DMS114 treated with DMSO at 0.1 percent for 48 hours (cell line): ENCODE measurements at regions not wholly inside any gene's neighbourhood (a gene's known extent, or its start where the extent isn't known, plus 50 kb on each side); places are given as distances from the start of the nearest gene placed in this dataset.
"Not testable (repeated sequence)": the region's sequence is repeated elsewhere in the genome, so short reads cannot be mapped to it uniquely, and the experiment has no call there.

Experiments used
- DNase-seq: peaks from one replicate; lab custom pipeline; 2025; ENCODE audit not compliant: unreplicated experiment; lab: John Stamatoyannopoulos, UW

GRCh38 chr13:63829609-63830008 lies 2414.0 kb upstream of the PCDH20 start:
- DNase-seq = not testable (repeated sequence)

GRCh38 chr13:63821785-63822184 lies 2406.1 kb upstream of the PCDH20 start:
- DNase-seq = not testable (repeated sequence)

GRCh38 chr13:63811428-63812004 lies 2395.9 kb upstream of the PCDH20 start:
- not testable (repeated sequence) for DNase-seq

DNA sequence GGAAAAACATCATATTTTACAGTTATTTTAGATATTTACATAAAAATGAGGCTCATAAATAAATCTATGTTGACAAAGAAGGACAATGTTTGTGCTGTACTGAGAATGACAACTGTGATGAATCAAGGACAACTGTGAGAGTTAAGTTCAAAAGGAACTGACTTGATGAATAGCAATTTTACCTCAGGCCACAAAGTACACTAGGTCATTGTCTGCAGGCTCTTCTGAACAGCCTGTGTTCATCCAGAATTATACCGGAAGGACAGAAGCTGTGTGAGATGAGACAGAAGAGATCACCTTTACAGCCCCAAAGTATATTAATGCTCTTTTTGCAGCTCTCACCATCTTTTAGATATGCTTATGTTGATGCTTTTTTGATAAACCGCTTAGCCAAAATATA lies 2375.5 kb upstream of the PCDH20 start:
- not testable (repeated sequence) for DNase-seq

GRCh38 chr13:63774133-63774532 lies 2358.5 kb upstream of the PCDH20 start:
- DNase-seq = no peak

DNA sequence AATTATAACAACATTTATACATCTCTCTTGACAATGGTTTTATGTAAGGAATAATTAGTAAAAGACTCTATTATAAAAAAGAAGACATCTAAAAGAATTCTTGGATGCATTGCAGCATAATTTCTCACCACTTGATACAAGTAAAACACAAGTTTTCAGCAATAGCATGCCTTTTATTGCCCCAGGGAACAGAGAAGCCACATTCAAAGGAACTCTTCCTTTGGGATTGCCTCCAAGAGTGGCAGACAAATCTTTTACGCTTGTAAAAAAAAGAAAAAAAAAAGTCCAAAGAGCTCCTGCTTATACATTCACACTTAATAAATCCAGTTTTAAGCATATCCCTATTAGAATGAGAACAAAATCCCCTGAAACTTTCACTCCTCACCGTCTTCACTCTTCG lies 2357.8 kb upstream of the PCDH20 start:
- DNase-seq = no peak

DNA sequence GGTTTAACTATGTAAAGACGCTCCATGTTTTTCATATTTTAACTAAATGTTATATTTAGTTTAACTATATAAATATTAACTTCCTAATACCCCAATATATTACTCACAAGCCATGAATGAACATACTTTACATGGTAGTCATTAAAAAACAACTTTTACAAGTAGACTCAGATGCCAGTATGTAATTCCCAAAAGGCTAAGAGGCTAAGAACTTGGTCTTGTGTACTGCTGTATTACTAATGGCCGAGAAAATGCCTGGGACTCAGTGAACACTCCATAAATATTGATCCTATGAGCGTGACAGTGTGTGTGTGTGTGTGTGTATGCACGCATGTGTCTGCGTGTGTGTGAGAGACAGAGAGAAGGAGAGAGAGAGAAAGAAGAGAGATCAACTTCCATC lies 2342.0 kb upstream of the PCDH20 start:
- DNase-seq = not testable (repeated sequence)

GRCh38 chr13:63749857-63750256 lies 2334.2 kb upstream of the PCDH20 start:
- not testable (repeated sequence) for DNase-seq

- DNase-seq = not testable (repeated sequence)
Observed at GRCh38 chr13:63741814-63742101, 2326.1 kb upstream of the PCDH20 start.

GRCh38 chr13:63741029-63741813 lies 2325.6 kb upstream of the PCDH20 start:
- no peak for DNase-seq

GRCh38 chr13:63739112-63739735 lies 2323.6 kb upstream of the PCDH20 start:
- DNase-seq = not testable (repeated sequence)

- DNase-seq = no peak
Observed at GRCh38 chr13:63737418-63737817, 2321.8 kb upstream of the PCDH20 start.

- DNase-seq = no peak
Observed at GRCh38 chr13:63731896-63732295, 2316.2 kb upstream of the PCDH20 start.

GRCh38 chr13:63712159-63712558 lies 2296.5 kb upstream of the PCDH20 start:
- DNase-seq = not testable (repeated sequence)

DNA sequence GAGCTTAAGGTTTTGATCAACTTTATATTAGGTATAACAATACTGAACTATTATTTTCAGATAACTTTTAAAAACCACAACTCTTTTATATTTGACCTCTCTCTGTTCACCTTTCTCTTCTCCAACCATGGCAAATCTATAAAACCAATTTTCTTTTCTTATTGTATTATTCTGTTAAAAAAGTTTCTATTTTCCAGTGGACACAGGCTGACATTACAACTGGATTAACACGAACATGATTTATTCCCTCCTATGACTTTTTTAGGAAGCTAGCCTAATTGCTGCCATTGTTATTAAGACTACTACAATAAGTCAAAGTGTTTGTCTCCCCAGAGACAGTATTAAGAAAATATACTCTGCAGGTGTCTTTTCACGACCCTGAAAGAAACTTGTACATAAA lies 2291.1 kb upstream of the PCDH20 start:
- DNase-seq = no peak

- no peak for DNase-seq
Observed at GRCh38 chr13:63704521-63704920, 2288.9 kb upstream of the PCDH20 start.

GRCh38 chr13:63700350-63700749 lies 2284.7 kb upstream of the PCDH20 start:
- no peak for DNase-seq

DNA sequence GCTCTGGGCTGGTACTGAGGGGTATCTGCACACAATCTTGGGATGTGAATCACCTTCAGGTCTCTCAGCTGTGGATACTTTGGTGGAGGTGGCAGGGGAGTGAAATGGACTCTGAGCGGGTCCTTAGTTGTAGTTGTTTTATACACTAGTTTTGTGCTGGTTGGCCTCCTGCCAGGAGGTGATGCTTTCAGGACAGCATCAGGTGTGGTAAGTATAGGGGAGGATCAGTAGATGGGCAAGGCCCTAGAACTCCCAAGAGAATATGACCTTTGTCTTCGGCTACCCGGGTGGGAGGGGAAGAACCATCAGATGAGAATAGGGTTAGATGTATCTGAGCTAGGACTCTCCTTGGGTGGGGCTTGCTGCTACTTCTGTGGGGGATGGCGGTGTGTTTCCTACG lies 2284.3 kb upstream of the PCDH20 start:
- DNase-seq = no peak

DNA sequence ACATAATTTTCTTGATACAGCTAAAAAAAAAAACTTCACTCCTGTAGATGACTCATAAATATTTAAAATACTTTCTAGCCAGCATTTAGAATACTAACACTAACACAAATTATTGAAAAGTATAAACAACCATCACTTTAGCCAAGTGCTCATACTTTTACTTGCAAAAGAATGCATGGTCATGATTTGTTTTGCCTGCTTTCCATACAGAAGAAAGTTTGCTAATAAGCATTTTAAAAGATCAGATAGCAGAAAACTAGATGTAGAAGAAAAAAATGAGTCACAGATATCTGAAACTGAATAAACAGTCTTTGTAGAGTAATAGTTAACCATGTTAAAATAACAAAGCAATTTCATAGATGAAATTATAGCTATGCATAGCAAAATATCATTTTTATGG lies 2280.4 kb upstream of the PCDH20 start:
- no peak for DNase-seq

- DNase-seq = no peak
Observed at GRCh38 chr13:63693696-63694095, 2278.0 kb upstream of the PCDH20 start.

GRCh38 chr13:63691474-63691873 lies 2275.8 kb upstream of the PCDH20 start:
- no peak for DNase-seq

DNA sequence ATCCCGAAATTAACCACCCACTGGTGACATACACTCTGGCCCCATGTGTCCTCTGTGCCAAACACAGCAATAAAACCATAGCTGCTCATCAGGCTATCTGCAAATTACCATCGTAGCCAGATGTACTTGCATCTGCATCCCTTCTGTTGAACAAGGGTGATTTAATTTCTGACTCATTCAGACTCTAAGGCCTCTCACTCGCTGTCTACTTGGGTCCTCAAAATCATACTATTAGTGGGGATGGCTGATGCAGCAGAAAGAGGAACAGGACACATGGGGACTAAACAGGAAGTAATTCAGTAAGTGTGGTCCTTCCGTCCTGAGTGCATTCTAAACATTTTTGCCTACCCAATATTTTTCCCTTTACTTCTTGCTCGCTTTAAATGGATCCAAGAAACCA lies 2275.0 kb upstream of the PCDH20 start:
- DNase-seq = no peak
